ENCODE measurements at regions not wholly inside any gene's neighbourhood (a gene's known extent, or its start where the extent isn't known, plus 50 kb on each side); places are given as distances from the start of the nearest gene placed in this dataset.

- H3K9me3 Mint-ChIP-seq, result no peaks in the 10 kb centered on the region
- DNase-seq, result no peak
- H3K27ac Mint-ChIP-seq, result no peak overlapping the region
- ChIA-PET CTCF (no interaction called here), POLR2A (no interaction called here)
- no peaks in the 10 kb centered on the region for H3K4me1 Mint-ChIP-seq
- H3K27me3 Mint-ChIP-seq, result peaks cover 3% of the 10 kb centered on the region
- H3K36me3 Mint-ChIP-seq (ENCODE audit: low read depth), result no peaks in the 10 kb centered on the region
- H3K4me3 Mint-ChIP-seq, result no peak overlapping the region
Observed at GRCh38 chr18:60060026-60060425, 160.2 kb downstream of the PMAIP1 start.

DNA sequence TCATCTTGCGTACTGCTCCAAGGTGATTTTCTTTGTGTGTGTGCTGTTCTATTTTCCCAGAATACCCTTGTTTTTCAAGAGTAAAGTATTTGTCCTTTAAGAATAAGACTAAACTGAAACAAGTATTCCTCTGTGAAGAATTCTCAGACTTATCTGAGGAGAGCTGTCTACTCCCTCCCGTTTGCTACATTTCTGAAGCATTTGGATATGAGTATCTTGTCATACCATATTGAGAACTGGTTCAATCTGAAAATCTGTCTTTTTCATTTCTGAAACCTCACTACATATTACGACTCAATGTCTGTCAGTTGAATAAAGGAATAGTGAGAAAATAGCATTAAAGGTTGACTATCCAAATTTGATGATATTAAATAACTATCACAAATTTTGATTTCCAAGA lies 159.4 kb downstream of the PMAIP1 start:
- ChIA-PET POLR2A (no interaction called here), CTCF (no interaction called here)
- peaks cover 3% of the 10 kb centered on the region for H3K27me3 Mint-ChIP-seq
- H3K9me3 Mint-ChIP-seq, result no peaks in the 10 kb centered on the region
- no peaks in the 10 kb centered on the region for H3K36me3 Mint-ChIP-seq (ENCODE audit: low read depth)
- H3K27ac Mint-ChIP-seq, result no peak overlapping the region
- H3K4me1 Mint-ChIP-seq, result no peaks in the 10 kb centered on the region
- no peak for DNase-seq
- H3K4me3 Mint-ChIP-seq, result no peak overlapping the region

GRCh38 chr18:60053747-60054304 lies 154.0 kb downstream of the PMAIP1 start:
- no peak overlapping the region for H3K4me3 Mint-ChIP-seq
- H3K4me1 Mint-ChIP-seq, result no peaks in the 10 kb centered on the region
- POLR2A ChIA-PET, result no interaction called here
- H3K27me3 Mint-ChIP-seq, result peaks cover 2% of the 10 kb centered on the region
- CTCF ChIA-PET, result no interaction called here
- no peak overlapping the region for H3K27ac Mint-ChIP-seq
- no peak for DNase-seq
- no peaks in the 10 kb centered on the region for H3K9me3 Mint-ChIP-seq
- no peaks in the 10 kb centered on the region for H3K36me3 Mint-ChIP-seq (ENCODE audit: low read depth)

DNA sequence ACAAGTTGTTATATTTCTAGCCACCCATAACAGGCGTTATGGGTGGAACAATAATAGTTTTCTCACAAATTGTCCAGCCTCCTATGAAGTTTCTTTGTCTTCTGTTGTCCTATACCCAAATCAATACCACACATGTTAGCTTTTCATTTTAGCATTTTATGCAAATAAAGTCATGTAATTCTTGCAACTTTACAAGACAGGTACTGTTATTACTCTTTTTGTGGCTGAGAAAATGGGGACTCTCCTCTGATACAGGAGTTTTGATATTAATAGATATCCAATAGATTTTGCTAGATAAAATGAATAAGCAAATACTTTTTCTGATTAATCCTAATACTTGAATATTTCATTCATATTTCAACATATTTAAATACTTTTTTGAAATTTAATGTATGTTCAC lies 151.0 kb downstream of the PMAIP1 start:
- no peak for DNase-seq
- ChIA-PET CTCF (no interaction called here), POLR2A (no interaction called here)
- no peaks in the 10 kb centered on the region for H3K4me1 Mint-ChIP-seq
- H3K27ac Mint-ChIP-seq, result no peak overlapping the region
- no peak overlapping the region for H3K4me3 Mint-ChIP-seq
- H3K27me3 Mint-ChIP-seq, result peaks cover 2% of the 10 kb centered on the region
- no peaks in the 10 kb centered on the region for H3K9me3 Mint-ChIP-seq
- H3K36me3 Mint-ChIP-seq (ENCODE audit: low read depth), result no peaks in the 10 kb centered on the region

- ChIA-PET CTCF (no interaction called here), POLR2A (no interaction called here)
- Mint-ChIP-seq H3K9me3 (no peaks in the 10 kb centered on the region), H3K36me3 (ENCODE audit: low read depth) (no peaks in the 10 kb centered on the region), H3K27ac (no peak overlapping the region), H3K4me1 (no peaks in the 10 kb centered on the region), H3K27me3 (peaks cover 2% of the 10 kb centered on the region), H3K4me3 (no peak overlapping the region)
- no peak for DNase-seq
Observed at GRCh38 chr18:60049172-60049571, 149.4 kb downstream of the PMAIP1 start.

- ChIA-PET CTCF (no interaction called here), POLR2A (no interaction called here)
- Mint-ChIP-seq H3K4me1 (no peaks in the 10 kb centered on the region), H3K27ac (no peak overlapping the region), H3K9me3 (no peaks in the 10 kb centered on the region), H3K36me3 (ENCODE audit: low read depth) (no peaks in the 10 kb centered on the region), H3K27me3 (peaks cover 2% of the 10 kb centered on the region), H3K4me3 (no peak overlapping the region)
- DNase-seq, result no peak
Observed at GRCh38 chr18:60047556-60047955, 147.8 kb downstream of the PMAIP1 start.

DNA sequence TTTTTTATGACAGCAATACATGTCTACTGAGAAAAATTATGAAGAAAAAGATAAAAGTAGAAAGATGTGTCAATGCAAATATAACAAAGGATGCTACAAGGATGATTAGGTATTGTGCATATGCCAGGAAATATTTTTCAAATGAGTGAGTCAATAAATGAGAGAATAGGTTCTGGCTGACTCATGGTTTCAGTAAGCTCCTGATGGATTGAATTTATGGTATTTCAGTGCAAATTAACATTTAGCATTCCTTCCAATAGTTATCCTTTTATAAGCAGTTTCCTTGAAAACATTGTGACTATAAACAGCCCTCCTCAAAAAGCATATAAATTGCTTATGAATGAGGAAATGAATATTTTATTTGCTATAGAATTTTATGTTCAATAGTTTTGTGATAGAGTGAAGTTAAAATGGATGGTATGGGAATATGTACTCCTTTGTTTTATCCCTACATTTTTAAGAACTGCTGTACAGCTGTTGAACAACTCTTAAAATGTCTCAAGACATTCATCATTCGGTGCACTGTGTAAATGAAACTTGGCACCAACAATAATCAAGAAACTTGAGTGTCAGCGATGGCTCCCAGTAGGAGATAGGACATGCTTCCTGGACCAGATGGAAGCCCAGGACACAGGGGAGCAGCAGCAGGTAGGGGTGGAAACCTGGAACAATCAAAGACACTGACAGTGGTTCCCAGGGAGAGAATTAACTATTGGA lies 144.7 kb downstream of the PMAIP1 start:
- no peaks in the 10 kb centered on the region for H3K36me3 Mint-ChIP-seq (ENCODE audit: low read depth)
- no peak overlapping the region for H3K4me3 Mint-ChIP-seq
- H3K27me3 Mint-ChIP-seq, result no peaks in the 10 kb centered on the region
- H3K27ac Mint-ChIP-seq, result no peak overlapping the region
- DNase-seq, result no peak
- ChIA-PET POLR2A (no interaction called here), CTCF (no interaction called here)
- H3K4me1 Mint-ChIP-seq, result no peaks in the 10 kb centered on the region
- H3K9me3 Mint-ChIP-seq, result no peaks in the 10 kb centered on the region

DNA sequence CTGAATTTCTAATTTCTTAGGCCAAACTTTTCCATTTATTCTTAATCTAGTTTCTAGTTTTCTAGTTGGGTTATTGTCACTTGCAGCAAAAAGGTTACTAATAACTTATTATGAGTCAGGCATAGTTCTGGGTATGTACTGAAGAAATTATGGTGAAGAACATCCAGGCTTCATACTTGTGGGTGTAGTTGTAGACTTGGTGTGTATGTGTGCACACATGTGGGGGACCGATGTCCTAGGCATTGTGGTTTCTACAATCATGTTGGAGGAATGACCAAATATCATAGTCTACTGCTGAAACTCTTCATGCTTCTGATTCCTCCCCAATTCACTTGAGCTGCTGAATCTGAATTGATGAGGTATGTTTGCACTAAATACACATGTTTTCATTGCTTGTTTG lies 141.2 kb downstream of the PMAIP1 start:
- DNase-seq, result no peak
- no peak overlapping the region for H3K4me3 Mint-ChIP-seq
- H3K9me3 Mint-ChIP-seq, result no peaks in the 10 kb centered on the region
- CTCF ChIA-PET, result no interaction called here
- H3K4me1 Mint-ChIP-seq, result no peaks in the 10 kb centered on the region
- H3K36me3 Mint-ChIP-seq (ENCODE audit: low read depth), result no peaks in the 10 kb centered on the region
- POLR2A ChIA-PET, result no interaction called here
- H3K27ac Mint-ChIP-seq, result no peak overlapping the region
- peaks cover 2% of the 10 kb centered on the region for H3K27me3 Mint-ChIP-seq

- Mint-ChIP-seq H3K27ac (no peak overlapping the region), H3K9me3 (no peaks in the 10 kb centered on the region), H3K4me1 (no peaks in the 10 kb centered on the region), H3K36me3 (ENCODE audit: low read depth) (no peaks in the 10 kb centered on the region), H3K27me3 (peaks cover 2% of the 10 kb centered on the region), H3K4me3 (no peak overlapping the region)
- POLR2A ChIA-PET, result no interaction called here
- CTCF ChIA-PET, result no interaction called here
- DNase-seq, result no peak
Observed at GRCh38 chr18:60038731-60039130, 138.9 kb downstream of the PMAIP1 start.

DNA sequence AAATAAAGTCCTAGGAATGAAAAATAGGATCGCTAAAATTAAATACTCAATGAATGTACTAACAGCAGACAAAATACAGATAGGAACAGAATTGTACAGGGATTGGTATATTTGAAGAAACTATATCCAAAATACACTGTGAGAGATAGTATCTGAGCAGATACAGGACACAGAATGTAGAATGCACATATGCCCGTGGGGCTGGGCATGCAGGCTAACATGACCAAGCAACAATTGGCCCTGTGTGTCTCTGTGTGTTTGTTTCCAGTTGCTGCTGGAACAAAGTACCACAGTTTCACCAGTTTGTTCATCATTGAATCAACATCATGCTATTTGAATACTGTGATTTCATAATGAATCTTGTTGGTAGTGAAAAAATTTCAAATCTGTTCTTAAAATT lies 127.6 kb downstream of the PMAIP1 start:
- CTCF ChIA-PET, result no interaction called here
- H3K4me3 Mint-ChIP-seq, result no peak overlapping the region
- H3K4me1 Mint-ChIP-seq, result no peaks in the 10 kb centered on the region
- POLR2A ChIA-PET, result no interaction called here
- peaks cover 4% of the 10 kb centered on the region for H3K27me3 Mint-ChIP-seq
- no peaks in the 10 kb centered on the region for H3K9me3 Mint-ChIP-seq
- H3K27ac Mint-ChIP-seq, result no peak overlapping the region
- no peaks in the 10 kb centered on the region for H3K36me3 Mint-ChIP-seq (ENCODE audit: low read depth)
- no peak for DNase-seq

- DNase-seq, result no peak
- no peaks in the 10 kb centered on the region for H3K9me3 Mint-ChIP-seq
- no peak overlapping the region for H3K27ac Mint-ChIP-seq
- H3K4me1 Mint-ChIP-seq, result no peaks in the 10 kb centered on the region
- POLR2A ChIA-PET, result no interaction called here
- H3K4me3 Mint-ChIP-seq, result no peak overlapping the region
- H3K36me3 Mint-ChIP-seq (ENCODE audit: low read depth), result no peaks in the 10 kb centered on the region
- CTCF ChIA-PET, result no interaction called here
- H3K27me3 Mint-ChIP-seq, result peaks cover 7% of the 10 kb centered on the region
Observed at GRCh38 chr18:60024857-60025256, 125.1 kb downstream of the PMAIP1 start.

GRCh38 chr18:60024345-60024744 lies 124.5 kb downstream of the PMAIP1 start:
- Mint-ChIP-seq H3K4me3 (no peak overlapping the region), H3K36me3 (ENCODE audit: low read depth) (no peaks in the 10 kb centered on the region), H3K27me3 (peaks cover 7% of the 10 kb centered on the region), H3K27ac (no peak overlapping the region), H3K9me3 (no peaks in the 10 kb centered on the region), H3K4me1 (no peaks in the 10 kb centered on the region)
- ChIA-PET CTCF (no interaction called here), POLR2A (no interaction called here)
- DNase-seq, result no peak

DNA sequence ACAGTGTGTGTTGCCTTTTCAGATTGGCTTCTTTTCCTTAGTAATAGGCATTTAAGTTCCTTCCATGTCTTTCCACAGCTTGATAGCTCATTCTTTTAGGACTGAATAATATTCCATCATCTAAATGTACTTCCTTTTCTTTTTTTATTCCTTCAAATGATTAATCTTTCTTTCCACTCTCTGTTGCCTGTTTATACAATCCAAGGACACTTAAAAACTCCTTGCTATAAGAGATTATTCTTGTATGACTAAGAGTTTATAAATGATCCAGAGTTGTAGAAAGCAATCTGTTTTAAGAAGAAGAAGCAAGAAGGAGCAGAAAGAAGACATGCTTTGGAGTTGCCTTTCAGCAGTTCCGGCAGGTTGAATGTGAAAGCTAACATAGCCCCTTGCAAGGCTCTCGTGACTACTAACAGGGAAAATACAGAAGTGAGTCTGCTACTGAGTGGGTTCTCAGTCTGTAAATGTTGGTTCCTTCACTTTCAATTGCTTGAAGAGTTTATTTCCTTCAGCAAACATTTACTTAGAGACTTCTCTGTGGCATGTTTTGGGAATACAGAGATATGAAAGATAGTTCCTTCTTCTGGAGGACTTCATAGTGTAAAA lies 123.0 kb downstream of the PMAIP1 start:
- CTCF ChIA-PET, result no interaction called here
- no peak overlapping the region for H3K4me3 Mint-ChIP-seq
- no peak for DNase-seq
- POLR2A ChIA-PET, result no interaction called here
- H3K4me1 Mint-ChIP-seq, result no peaks in the 10 kb centered on the region
- no peaks in the 10 kb centered on the region for H3K9me3 Mint-ChIP-seq
- peaks cover 9% of the 10 kb centered on the region for H3K27me3 Mint-ChIP-seq
- H3K36me3 Mint-ChIP-seq (ENCODE audit: low read depth), result no peaks in the 10 kb centered on the region
- H3K27ac Mint-ChIP-seq, result no peak overlapping the region

DNA sequence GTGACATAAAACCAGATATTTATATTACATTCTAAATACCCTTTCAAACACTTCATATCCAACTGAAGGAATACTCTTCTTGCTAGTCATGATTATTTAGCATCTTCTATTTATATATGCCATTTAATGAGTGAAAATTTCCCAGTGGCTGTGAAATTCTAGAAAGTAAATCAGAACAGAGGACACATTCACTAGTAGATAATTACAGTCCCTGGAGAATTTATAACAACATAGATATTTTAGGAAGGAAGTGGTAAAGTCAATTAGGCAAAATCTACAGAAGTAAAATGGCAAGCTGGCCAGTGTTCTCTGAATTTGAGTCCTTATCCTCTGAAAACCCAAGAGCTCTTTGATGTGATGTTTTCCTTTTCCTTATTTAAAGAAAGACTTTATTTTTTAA lies 121.8 kb downstream of the PMAIP1 start:
- POLR2A ChIA-PET, result no interaction called here

More for the DNA sequence above, 121.8 kb downstream of the PMAIP1 start:
- Mint-ChIP-seq H3K4me1 (no peaks in the 10 kb centered on the region), H3K9me3 (no peaks in the 10 kb centered on the region), H3K27ac (no peak overlapping the region), H3K36me3 (ENCODE audit: low read depth) (no peaks in the 10 kb centered on the region), H3K4me3 (no peak overlapping the region), H3K27me3 (peaks cover 8% of the 10 kb centered on the region)
- CTCF ChIA-PET, result no interaction called here
- DNase-seq, result no peak
